ENCODE measurements at regions not wholly inside any gene's neighbourhood (a gene's known extent, or its start where the extent isn't known, plus 50 kb on each side); places are given as distances from the start of the nearest gene placed in this dataset.

DNA sequence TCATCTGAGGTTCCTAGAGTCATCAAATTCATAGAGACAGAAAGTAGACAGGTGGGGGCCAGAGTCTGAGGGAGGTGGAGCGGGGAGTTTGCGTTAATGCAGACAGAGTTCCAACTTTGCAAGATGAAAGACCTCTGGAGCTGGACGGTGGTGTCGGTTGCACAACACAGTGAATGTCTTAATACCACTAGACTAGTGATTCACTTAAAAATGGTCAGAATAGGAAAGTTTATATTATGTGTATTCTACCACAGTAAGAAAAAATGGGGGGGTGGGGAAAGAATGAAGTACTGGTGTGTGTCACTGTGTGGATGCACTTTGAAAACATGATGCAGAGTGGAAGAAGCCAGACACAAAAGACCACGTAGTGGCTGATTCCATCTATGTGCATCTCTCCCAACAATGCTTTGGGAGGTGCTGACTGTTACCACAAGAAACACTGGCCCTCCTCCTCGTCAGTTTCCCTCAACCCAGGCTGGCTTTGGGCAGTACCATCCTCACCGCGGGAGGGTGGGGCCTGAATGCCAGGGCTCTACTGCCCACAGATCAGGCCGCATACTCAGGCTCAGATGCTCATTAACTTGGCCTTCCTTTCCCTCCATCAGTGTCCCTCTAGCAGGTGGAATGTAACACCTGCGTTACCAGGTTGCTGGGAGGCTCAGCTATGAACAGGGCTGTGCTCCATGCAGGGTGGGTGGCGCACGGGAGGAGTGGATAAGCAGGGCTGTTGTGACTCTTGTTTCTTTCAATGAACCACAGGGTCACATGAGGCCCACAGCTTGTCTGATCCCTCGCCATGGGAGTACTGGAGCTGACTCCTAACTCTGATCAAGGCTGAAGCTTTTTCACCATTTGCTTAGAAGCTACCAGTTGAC is 297.0 kb downstream of the CTTN start:
- no peaks in the 10 kb centered on the region for H3K9me3 ChIP-seq (ENCODE audit: low read depth)
- no peak overlapping the region for H3K27ac ChIP-seq
- H3K4me3 ChIP-seq = no peak overlapping the region
- H4K20me1 ChIP-seq (ENCODE audit: insufficient read depth) = no peaks in the 10 kb centered on the region
- no peak overlapping the region for H3K9ac ChIP-seq
- WGBS, 2 experiments (ENCODE audit: low coverage in 1 of 2, low lambda C conversion rate in 2 of 2, missing lambda C conversion rate in 2 of 2) = 47 to 48% methylated on average over 13 of the region's 13 CpGs
- DNase-seq = peak; percentile 17
- no peaks in the 10 kb centered on the region for H3K4me1 ChIP-seq (ENCODE audit: insufficient read depth)
- in situ Hi-C loops (cut with MboI) = no loop called here
- no peaks in the 10 kb centered on the region for H3K36me3 ChIP-seq (ENCODE audit: low read depth)
- H3F3A ChIP-seq (ENCODE audit: insufficient read depth) = no peaks in the 10 kb centered on the region
- no peaks in the 10 kb centered on the region for H3K27me3 ChIP-seq (replicated peaks; ENCODE audit: insufficient read depth)
- no peaks in the 10 kb centered on the region for H3K79me2 ChIP-seq (ENCODE audit: insufficient read depth)
- H3K4me2 ChIP-seq (ENCODE audit: unreplicated experiment) = no peak overlapping the region
- no peak for TF ChIP-seq EZH2phosphoT487 (IDR thresholded peaks at IDR 0.05; ENCODE audit: insufficient read depth, low read depth)
- TF ChIP-seq EZH2 (IDR thresholded peaks at IDR 0.05; ENCODE audit: insufficient read depth, poor library complexity, severe bottlenecking) = no peak
- H3K9me2 ChIP-seq (ENCODE audit: insufficient read depth) = no peaks in the 10 kb centered on the region
- no peak overlapping the region for H2AFZ ChIP-seq

DNA sequence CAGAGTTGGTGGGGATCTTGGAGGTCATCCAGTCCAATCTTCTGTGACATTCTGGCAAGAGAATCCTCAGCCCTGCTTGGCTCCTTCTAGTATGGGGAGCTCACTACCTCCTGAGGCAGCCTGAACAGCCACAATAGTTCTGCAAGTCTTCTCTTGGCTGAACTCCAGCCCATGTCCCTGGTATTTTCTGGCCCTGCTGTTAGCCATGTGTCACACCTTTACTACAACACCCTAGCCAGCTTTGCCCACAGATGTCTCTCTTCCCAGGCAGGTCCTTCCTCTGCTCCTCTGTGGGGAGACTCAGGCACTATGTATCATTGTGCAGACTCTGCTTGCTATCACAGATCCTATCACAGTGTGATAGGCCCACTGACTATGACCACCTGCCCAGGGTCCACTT is 297.7 kb downstream of the CTTN start:
- Histone ChIP-seq H3K36me3 (ENCODE audit: low read depth) (no peaks in the 10 kb centered on the region), H3K9me2 (ENCODE audit: insufficient read depth) (no peaks in the 10 kb centered on the region), H3K27me3 (replicated peaks; ENCODE audit: insufficient read depth) (no peaks in the 10 kb centered on the region), H2AFZ (no peak overlapping the region), H3K79me2 (ENCODE audit: insufficient read depth) (no peaks in the 10 kb centered on the region), H3K9ac (no peak overlapping the region), H3K4me1 (ENCODE audit: insufficient read depth) (no peaks in the 10 kb centered on the region), H3K27ac (no peak overlapping the region), H4K20me1 (ENCODE audit: insufficient read depth) (no peaks in the 10 kb centered on the region), H3K4me2 (ENCODE audit: unreplicated experiment) (no peak overlapping the region), H3K4me3 (no peak overlapping the region), H3K9me3 (ENCODE audit: low read depth) (no peaks in the 10 kb centered on the region), H3F3A (ENCODE audit: insufficient read depth) (no peaks in the 10 kb centered on the region)
- DNase-seq = no peak
- TF ChIP-seq EZH2 (IDR thresholded peaks at IDR 0.05; ENCODE audit: insufficient read depth, poor library complexity, severe bottlenecking) = no peak
- no peak for TF ChIP-seq EZH2phosphoT487 (IDR thresholded peaks at IDR 0.05; ENCODE audit: insufficient read depth, low read depth)
- in situ Hi-C loops (cut with MboI) = no loop called here

DNA sequence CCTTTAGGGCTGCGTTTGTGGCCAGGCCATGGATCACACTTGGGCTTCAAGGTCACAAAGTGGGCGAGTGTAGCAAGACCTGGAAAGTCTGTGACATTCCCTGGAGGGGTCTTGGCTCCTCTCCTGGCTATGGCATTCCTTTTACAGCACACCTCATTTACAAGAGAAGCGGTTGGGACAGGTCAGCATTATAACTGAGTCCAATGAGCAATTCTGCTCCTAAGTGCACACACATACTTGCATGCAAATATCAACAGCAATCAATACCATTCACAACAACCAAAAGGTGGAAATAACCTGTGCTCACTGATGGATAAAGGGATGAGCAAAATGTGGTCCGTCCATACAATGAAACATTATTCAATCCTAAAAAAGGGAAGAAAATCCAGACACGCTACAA is 298.2 kb downstream of the CTTN start:
- H3K27me3 ChIP-seq (replicated peaks; ENCODE audit: insufficient read depth) = no peaks in the 10 kb centered on the region
- WGBS, 2 experiments (ENCODE audit: low coverage in 1 of 2, low lambda C conversion rate in 2 of 2, missing lambda C conversion rate in 2 of 2) = 29 to 48% methylated on average over 5 of the region's 5 CpGs
- H2AFZ ChIP-seq = no peak overlapping the region
- H3K27ac ChIP-seq = no peak overlapping the region
- no peaks in the 10 kb centered on the region for H3K4me1 ChIP-seq (ENCODE audit: insufficient read depth)
- no peaks in the 10 kb centered on the region for H3K9me2 ChIP-seq (ENCODE audit: insufficient read depth)
- H3K36me3 ChIP-seq (ENCODE audit: low read depth) = no peaks in the 10 kb centered on the region
- in situ Hi-C loops (cut with MboI) = no loop called here
- TF ChIP-seq EZH2 (IDR thresholded peaks at IDR 0.05; ENCODE audit: insufficient read depth, poor library complexity, severe bottlenecking) (no peak), EZH2phosphoT487 (IDR thresholded peaks at IDR 0.05; ENCODE audit: insufficient read depth, low read depth) (no peak)
- H3K9ac ChIP-seq = no peak overlapping the region
- H3F3A ChIP-seq (ENCODE audit: insufficient read depth) = no peaks in the 10 kb centered on the region
- H4K20me1 ChIP-seq (ENCODE audit: insufficient read depth) = no peaks in the 10 kb centered on the region
- no peaks in the 10 kb centered on the region for H3K9me3 ChIP-seq (ENCODE audit: low read depth)
- H3K4me2 ChIP-seq (ENCODE audit: unreplicated experiment) = no peak overlapping the region
- DNase-seq = no peak
- no peak overlapping the region for H3K4me3 ChIP-seq
- H3K79me2 ChIP-seq (ENCODE audit: insufficient read depth) = no peaks in the 10 kb centered on the region

DNA sequence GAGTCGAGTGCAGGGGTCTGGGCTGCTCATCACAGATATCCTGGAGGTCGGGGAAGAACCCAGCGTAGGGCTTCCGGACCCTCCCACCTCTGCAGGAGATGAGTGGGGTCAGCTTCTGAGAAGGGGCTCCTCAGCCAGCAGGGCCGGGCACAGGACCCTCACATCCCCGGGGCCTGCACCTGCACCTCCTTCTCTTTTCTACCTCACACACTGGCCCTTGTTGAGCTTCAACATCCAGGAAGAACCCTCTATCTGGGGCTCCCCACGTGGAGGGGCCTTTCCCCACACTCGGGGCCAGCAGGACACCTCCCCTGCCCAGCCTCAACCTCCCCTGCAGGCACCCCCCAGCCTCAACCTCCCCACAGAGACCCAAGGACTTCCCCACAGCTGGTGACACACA is 299.4 kb downstream of the CTTN start:
- Histone ChIP-seq H3K4me3 (no peak overlapping the region), H4K20me1 (ENCODE audit: insufficient read depth) (no peaks in the 10 kb centered on the region), H3K27ac (no peak overlapping the region), H3K9me2 (ENCODE audit: insufficient read depth) (no peaks in the 10 kb centered on the region), H3K4me1 (ENCODE audit: insufficient read depth) (no peaks in the 10 kb centered on the region), H3K27me3 (replicated peaks; ENCODE audit: insufficient read depth) (no peaks in the 10 kb centered on the region), H3K79me2 (ENCODE audit: insufficient read depth) (no peaks in the 10 kb centered on the region), H2AFZ (no peak overlapping the region), H3K36me3 (ENCODE audit: low read depth) (no peaks in the 10 kb centered on the region), H3K9me3 (ENCODE audit: low read depth) (no peaks in the 10 kb centered on the region), H3F3A (ENCODE audit: insufficient read depth) (no peaks in the 10 kb centered on the region), H3K4me2 (ENCODE audit: unreplicated experiment) (no peak overlapping the region), H3K9ac (no peak overlapping the region)
- 37 to 41% methylated on average over 8 of the region's 8 CpGs for WGBS, 2 experiments (ENCODE audit: low coverage in 1 of 2, low lambda C conversion rate in 2 of 2, missing lambda C conversion rate in 2 of 2)
- no peak for DNase-seq
- TF ChIP-seq EZH2phosphoT487 (IDR thresholded peaks at IDR 0.05; ENCODE audit: insufficient read depth, low read depth) (no peak), EZH2 (IDR thresholded peaks at IDR 0.05; ENCODE audit: insufficient read depth, poor library complexity, severe bottlenecking) (no peak)
- in situ Hi-C loops (cut with MboI) = no loop called here

All from GM23248 (cell line).